ENCODE measurements at regions not wholly inside any gene's neighbourhood (a gene's known extent, or its start where the extent isn't known, plus 50 kb on each side); places are given as distances from the start of the nearest gene placed in this dataset.

DNA sequence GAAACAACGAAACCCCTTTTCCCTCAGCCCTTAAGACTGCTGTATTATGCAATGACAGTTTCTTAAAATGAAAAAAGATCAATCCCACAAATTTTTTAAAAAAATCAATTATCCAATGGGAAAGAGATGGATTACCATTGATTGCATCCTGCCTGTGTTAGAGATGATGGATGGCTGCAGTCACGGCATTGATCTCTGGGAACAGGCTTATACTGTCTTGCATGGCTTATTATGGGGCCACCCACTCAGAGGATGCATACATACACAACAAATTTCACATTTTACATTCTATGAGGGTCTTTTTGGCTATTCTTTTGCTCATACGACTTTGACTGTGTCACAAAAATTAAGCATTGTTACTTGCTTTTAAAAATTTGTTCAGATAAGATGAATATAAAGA, 724.3 kb downstream of the HDGFL1 start:
- ATAC-seq (ENCODE audit: low FRiP score): no peak
- TF ChIP-seq CTCF (IDR thresholded peaks at IDR 0.05): no peak

GRCh38 chr6:23301556-23301955, 732.2 kb downstream of the HDGFL1 start:
- no peak for ATAC-seq (ENCODE audit: low FRiP score)
- TF ChIP-seq CTCF (IDR thresholded peaks at IDR 0.05): no peak
- DNase-seq (ENCODE audit: low spot score): no peak

More for the DNA sequence above, 724.3 kb downstream of the HDGFL1 start:
- no peak for DNase-seq (ENCODE audit: low spot score)

- TF ChIP-seq CTCF (IDR thresholded peaks at IDR 0.05): no peak
- DNase-seq (ENCODE audit: low spot score): no peak
- no peak for ATAC-seq (ENCODE audit: low FRiP score)
Observed at GRCh38 chr6:23302514-23302913, 733.1 kb downstream of the HDGFL1 start.

- no peak for TF ChIP-seq CTCF (IDR thresholded peaks at IDR 0.05)
- ATAC-seq (ENCODE audit: low FRiP score) (no peak), DNase-seq (ENCODE audit: low spot score) (no peak)
Observed at GRCh38 chr6:23305325-23305943, 736.1 kb downstream of the HDGFL1 start.

- DNase-seq (ENCODE audit: low spot score) (no peak), ATAC-seq (ENCODE audit: low FRiP score) (no peak)
- no peak for TF ChIP-seq CTCF (IDR thresholded peaks at IDR 0.05)
Observed at GRCh38 chr6:23306251-23306950, 737.0 kb downstream of the HDGFL1 start.

GRCh38 chr6:23307516-23307915, 738.1 kb downstream of the HDGFL1 start:
- no peak for DNase-seq (ENCODE audit: low spot score)
- no peak for TF ChIP-seq CTCF (IDR thresholded peaks at IDR 0.05)
- no peak for ATAC-seq (ENCODE audit: low FRiP score)

- DNase-seq (ENCODE audit: low spot score): no peak
- TF ChIP-seq CTCF (IDR thresholded peaks at IDR 0.05): no peak
Observed at GRCh38 chr6:23308166-23308565, 738.8 kb downstream of the HDGFL1 start.

More at GRCh38 chr6:23308166-23308565, 738.8 kb downstream of the HDGFL1 start:
- ATAC-seq (ENCODE audit: low FRiP score): no peak
